ENCODE measurements at regions not wholly inside any gene's neighbourhood (a gene's known extent, or its start where the extent isn't known, plus 50 kb on each side); places are given as distances from the start of the nearest gene placed in this dataset.
"Not testable (repeated sequence)": the region's sequence is repeated elsewhere in the genome, so short reads cannot be mapped to it uniquely, and the experiment has no call there.

- peak; percentile 77 for DNase-seq (ENCODE audit: low spot score)
Measured at GRCh38 chr5:125085797-125086505, 339.5 kb upstream of the ZNF608 start.

GRCh38 chr5:125088522-125089105 is 342.2 kb upstream of the ZNF608 start:
- DNase-seq (ENCODE audit: low spot score): no peak

- not testable (repeated sequence) for DNase-seq (ENCODE audit: low spot score)
Measured at GRCh38 chr5:125092138-125092537, 345.7 kb upstream of the ZNF608 start.

- DNase-seq (ENCODE audit: low spot score): peak; percentile 92
Measured at GRCh38 chr5:125093776-125094175, 347.3 kb upstream of the ZNF608 start.

GRCh38 chr5:125100342-125100741 is 353.9 kb upstream of the ZNF608 start:
- no peak for DNase-seq (ENCODE audit: low spot score)

- peak; percentile 14 for DNase-seq (ENCODE audit: low spot score)
Measured at GRCh38 chr5:125100951-125101350, 354.5 kb upstream of the ZNF608 start.

- no peak for DNase-seq (ENCODE audit: low spot score)
Measured at GRCh38 chr5:125103459-125103858, 357.0 kb upstream of the ZNF608 start.

GRCh38 chr5:125106271-125106670 is 359.8 kb upstream of the ZNF608 start:
- no peak for DNase-seq (ENCODE audit: low spot score)

GRCh38 chr5:125106881-125107280 is 360.4 kb upstream of the ZNF608 start:
- DNase-seq (ENCODE audit: low spot score): no peak

- DNase-seq (ENCODE audit: low spot score): peak; percentile 37
Measured at GRCh38 chr5:125109293-125109692, 362.9 kb upstream of the ZNF608 start.

- DNase-seq (ENCODE audit: low spot score): no peak
Measured at GRCh38 chr5:125109816-125110215, 363.4 kb upstream of the ZNF608 start.

GRCh38 chr5:125112196-125112595 is 365.8 kb upstream of the ZNF608 start:
- DNase-seq (ENCODE audit: low spot score): peak; percentile 25

GRCh38 chr5:125113328-125113727 is 366.9 kb upstream of the ZNF608 start:
- DNase-seq (ENCODE audit: low spot score): peak; percentile 73

GRCh38 chr5:125115195-125115525 is 368.7 kb upstream of the ZNF608 start:
- no peak for DNase-seq (ENCODE audit: low spot score)

- DNase-seq (ENCODE audit: low spot score): peak; percentile 35
Measured at GRCh38 chr5:125117566-125117965, 371.1 kb upstream of the ZNF608 start.

- DNase-seq (ENCODE audit: low spot score): no peak
Measured at GRCh38 chr5:125120012-125120411, 373.6 kb upstream of the ZNF608 start.

GRCh38 chr5:125125031-125125823 is 378.8 kb upstream of the ZNF608 start:
- peak; percentile 26 for DNase-seq (ENCODE audit: low spot score)

GRCh38 chr5:125126050-125126449 is 379.6 kb upstream of the ZNF608 start:
- no peak for DNase-seq (ENCODE audit: low spot score)

GRCh38 chr5:125129151-125129806 is 382.8 kb upstream of the ZNF608 start:
- DNase-seq (ENCODE audit: low spot score): peak; percentile 80

GRCh38 chr5:125130591-125130990 is 384.2 kb upstream of the ZNF608 start:
- DNase-seq (ENCODE audit: low spot score): no peak

- peak; percentile 90 for DNase-seq (ENCODE audit: low spot score)
Measured at GRCh38 chr5:125134216-125135081, 388.0 kb upstream of the ZNF608 start.

GRCh38 chr5:125137535-125137934 is 391.1 kb upstream of the ZNF608 start:
- DNase-seq (ENCODE audit: low spot score): peak; percentile 89
